DMS79 (cell line): ENCODE measurements at regions not wholly inside any gene's neighbourhood (a gene's known extent, or its start where the extent isn't known, plus 50 kb on each side); places are given as distances from the start of the nearest gene placed in this dataset.

Experiments
- DNase-seq: peaks from one replicate; lab custom pipeline; 2025; lab: John Stamatoyannopoulos, UW

DNA sequence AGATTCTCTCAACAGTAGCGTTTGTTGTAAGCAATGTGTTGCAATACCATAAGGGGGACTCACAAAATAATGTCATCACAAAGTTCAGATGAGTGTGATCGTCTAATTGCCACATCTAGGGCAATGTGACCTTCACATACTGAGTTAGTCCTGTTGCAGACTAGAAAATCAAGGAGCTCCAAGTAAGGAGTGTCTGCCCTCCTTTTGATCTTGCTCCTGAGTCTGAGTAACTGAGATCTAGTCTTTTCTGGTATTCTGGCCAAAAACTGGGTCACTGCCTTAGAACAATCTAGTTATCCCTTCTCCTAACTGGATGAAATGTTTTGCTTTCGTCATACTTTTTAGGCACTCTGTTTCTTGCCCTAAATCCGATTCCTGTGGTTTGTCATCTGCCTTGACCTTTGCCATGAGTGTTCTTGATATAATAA lies 712.1 kb downstream of the CDH11 start:
- DNase-seq: no peak

DNA sequence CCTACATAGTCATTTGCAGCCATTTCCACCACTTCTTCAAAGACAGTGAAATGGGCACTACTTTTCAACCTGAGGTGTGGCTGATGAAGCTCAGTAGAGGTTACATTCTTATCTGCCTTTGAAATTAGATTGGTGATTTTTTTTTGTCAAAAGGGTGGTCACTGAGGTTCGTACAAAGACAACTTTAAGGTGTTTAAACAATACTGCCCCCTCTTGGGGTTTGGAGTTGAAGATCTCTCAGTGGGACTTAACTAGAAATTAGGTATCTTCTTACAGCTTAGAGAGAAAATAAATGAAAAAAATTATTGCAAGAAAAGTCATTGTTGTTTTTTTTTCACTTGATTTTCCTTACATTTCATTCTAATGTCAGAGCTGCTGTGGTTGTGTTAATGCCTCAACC lies 713.2 kb downstream of the CDH11 start:
- DNase-seq: no peak

- DNase-seq: no peak
Observed at GRCh38 chr16:64406770-64407181, 715.1 kb downstream of the CDH11 start.

DNA sequence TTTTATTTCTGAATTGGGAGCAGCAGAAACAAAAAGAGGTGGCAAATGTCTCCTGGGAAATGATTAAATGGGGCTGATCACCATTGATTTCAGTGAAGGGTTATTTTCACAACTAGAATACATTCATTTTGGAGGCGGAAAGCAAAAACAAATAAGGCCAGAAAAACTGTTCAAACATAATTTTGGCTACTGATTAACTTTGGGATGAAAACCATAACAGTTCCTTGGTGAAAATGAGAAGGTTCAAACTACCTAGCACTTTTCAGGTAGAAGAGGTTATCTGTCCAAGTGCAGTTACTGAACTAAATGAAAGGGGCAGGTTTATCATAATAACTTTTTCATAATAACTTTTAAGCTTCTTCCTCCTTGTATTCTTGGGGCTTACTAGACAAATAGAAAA lies 718.5 kb downstream of the CDH11 start:
- DNase-seq: no peak

DNA sequence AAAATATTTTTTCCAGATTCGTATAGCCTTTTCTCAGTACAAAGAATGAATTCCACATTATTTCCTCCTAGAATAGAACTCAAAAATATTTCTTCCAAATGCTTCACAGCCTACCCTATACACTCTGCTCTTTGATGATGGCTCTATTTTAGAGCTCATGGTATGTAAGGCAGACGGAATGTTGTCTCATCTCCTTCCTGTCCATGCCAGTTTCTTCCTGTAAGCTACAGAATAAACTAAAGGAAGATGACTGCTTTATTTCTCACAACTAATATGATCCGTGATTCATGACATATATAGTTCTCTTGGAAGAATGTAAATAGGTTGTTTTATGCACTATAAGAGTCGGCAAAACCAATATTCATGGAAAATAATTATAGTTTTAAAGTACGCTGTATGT lies 723.1 kb downstream of the CDH11 start:
- no peak for DNase-seq

DNA sequence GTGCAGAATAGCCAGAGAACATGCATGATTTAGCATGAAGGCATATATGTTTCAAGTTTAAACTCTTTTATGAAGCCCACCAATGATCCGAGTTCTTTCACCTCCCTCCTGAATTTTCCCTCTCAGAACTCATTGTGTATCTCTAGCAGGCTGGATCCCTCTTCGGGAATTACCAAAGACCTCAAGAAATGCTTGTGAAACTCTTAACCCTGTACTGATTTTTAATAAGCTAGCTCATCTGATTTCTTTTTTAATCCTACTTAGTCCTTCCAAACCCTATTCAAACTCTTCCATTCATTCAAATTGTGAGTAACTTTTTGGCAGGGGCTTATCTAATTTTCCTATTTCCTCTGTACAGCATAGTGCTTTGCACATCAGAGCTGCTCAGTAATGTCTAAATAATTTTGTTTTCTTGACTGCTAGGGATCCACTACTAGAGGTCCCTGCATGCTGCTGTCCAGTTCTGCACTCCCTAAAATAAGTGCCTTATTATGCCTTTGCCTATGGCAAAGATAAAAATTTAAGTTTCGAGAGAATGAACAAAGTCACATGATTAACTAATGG lies 723.8 kb downstream of the CDH11 start:
- no peak for DNase-seq

DNA sequence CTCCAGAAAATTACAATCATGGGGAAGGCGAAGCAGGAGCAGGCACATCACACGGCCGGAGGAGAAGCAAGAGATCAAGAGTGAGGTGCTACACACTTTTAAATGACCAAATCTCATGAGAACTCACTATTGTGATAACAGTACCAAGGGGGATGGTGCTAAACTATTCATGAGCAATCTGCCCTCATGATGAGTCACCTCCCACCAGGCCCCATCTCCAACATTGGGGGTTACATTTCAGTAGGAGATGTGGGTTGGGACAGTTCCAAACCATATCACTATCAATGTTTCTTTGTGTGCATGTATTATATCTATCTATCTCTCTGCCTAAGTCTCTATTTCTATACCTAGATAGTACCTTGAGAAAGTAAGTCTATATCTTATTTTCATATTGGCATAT lies 724.8 kb downstream of the CDH11 start:
- no peak for DNase-seq

DNA sequence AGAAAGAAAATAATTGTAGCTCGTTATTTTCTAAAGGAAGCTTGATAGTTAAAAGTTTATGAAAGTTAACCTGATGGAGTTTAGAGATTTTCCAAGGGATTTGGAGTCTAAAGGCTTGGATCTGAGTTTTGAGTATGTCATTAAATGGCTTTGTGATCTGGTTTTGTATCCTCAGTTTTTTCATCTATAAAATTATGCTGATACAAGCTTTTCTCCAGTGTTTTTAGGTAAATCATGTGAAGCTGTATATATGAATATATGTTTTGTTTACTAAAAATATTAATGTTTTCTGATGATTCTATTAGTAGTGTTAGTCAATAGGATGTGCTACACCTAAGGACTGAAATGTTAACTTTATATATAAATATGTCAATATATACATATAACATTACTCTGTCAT lies 727.8 kb downstream of the CDH11 start:
- no peak for DNase-seq

- no peak for DNase-seq
Observed at GRCh38 chr16:64392456-64392855, 729.4 kb downstream of the CDH11 start.

DNA sequence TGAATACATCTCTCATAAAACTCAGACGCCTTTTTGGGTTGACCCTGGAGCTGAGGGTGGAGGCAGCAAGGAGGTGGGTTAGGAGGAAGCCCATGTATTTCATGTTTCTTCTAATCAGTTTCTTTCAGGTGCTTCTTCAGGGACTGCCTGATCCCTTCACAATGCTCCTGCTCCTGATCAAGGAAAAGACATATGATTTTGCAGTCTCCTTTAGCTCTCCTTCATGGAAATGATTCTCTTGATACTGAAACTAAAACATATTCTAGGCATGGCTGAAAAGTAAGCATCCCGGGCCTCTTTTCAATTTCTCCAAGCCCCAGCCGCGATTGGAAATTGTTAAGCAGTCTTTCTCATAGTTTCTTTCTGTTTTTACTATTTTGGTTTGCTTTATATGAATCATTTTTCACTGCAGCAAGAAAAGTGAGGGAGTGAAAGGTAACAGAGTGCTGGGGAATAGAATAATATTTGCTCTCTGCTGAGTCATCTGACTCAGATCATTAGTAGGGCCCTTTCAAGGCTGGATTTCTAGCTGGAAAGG lies 730.7 kb downstream of the CDH11 start:
- DNase-seq: no peak

GRCh38 chr16:64390102-64390501 lies 731.8 kb downstream of the CDH11 start:
- DNase-seq: no peak

- no peak for DNase-seq
Observed at GRCh38 chr16:64384636-64385035, 737.2 kb downstream of the CDH11 start.

DNA sequence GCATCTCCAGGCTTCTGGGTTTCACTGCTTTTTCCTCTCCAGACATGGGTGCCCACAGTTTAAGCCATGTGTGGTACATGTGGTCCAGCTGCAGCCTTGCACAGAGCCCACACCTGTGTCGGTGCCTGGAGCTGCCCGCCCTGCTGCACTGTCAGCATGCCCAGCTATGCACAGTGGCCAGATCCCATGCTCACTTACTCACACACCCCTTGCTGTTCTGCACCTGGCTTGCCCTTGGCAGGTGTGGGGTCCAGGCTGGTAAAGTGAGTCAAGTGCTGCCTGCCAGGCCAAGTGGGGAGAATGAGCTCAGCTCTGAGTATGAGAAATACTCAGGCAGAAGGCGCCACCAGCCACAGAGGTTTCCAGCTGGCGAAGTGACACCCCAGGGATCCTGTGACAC lies 739.9 kb downstream of the CDH11 start:
- DNase-seq: no peak

GRCh38 chr16:64380751-64381150 lies 741.1 kb downstream of the CDH11 start:
- DNase-seq: no peak

DNA sequence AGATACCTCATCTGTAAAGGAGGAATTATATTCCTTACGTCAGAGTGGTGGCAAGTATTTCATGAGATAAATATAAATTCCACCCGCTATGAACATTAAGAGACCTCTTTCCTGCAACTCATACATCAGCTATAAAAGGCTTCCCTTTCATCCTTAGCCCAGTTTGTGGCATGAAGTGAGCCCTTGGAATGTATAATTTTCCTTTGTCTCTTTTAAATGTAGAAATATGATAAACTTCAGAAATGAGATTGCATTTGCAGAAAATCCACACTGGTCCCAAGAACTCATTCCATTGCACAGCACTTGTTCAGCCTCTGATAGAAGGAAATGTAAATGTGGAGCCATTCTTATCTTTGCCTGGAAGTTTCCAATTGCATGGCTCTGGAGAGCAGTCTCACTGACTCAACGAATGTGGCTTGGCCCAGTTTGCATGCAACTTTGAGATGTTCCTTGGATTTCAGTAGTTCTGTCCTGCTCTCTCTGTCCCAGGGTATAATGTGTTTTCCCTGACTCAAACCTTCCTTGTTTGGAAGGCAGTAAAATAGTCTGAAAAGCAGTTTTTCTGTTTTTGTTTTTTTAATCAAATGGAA lies 746.4 kb downstream of the CDH11 start:
- DNase-seq: no peak

DNA sequence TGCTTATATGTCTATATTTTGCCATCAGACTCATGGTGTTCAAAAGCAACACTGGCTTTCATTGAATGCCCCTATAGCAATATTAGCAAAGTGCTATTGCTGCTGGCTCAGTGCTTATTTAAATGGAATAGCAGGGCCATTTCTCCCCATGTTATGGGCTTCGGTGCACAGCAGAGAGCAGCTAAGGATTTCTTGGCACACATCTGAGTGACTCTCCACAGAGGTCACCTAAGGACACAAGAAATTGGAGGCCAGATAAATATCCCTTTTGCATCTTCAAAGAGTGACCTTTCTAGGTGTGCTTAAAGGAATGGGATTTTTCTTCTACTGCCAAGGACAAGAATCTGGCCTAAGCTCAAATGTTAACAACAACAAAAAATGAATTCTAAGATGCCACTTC lies 751.8 kb downstream of the CDH11 start:
- no peak for DNase-seq

- DNase-seq: no peak
Observed at GRCh38 chr16:64365448-64365931, 756.4 kb downstream of the CDH11 start.

DNA sequence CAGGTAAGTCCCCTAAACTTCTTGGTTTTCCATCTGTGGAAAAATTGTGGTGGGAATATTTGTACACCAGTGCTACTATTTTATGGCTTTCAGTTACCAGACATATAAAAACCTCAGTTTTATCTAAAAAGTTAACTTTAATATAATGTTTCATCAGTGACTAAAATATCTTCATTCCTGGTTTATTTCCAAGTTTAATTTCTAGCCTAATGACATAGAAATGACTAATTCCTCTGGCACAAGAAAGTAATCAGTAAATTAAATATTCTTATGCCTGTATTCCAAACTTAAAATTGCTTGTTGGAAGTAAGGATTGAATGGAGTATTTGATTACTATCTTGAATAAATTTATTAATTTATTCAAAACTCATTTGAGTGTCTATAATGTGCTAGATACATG lies 757.0 kb downstream of the CDH11 start:
- no peak for DNase-seq

DNA sequence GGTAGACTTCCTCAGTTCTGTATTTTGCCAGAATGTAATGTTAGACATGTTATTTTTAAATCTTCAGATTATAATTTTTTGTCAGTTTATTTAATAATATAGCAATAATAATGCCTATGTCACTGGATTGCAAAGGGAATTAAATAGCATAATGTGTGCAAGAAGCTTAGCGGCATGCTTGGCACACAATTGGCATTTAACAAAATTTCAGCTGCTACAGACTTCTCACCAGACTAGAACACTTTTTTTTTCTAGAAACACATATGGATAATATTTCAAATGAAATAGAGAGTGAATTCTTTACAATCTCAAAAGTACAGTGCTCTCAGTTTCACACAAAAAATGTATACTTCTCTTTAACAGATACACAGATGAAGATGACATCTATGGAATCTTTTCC lies 757.4 kb downstream of the CDH11 start:
- DNase-seq: no peak

- no peak for DNase-seq
Observed at GRCh38 chr16:64364016-64364415, 757.8 kb downstream of the CDH11 start.

GRCh38 chr16:64363039-64363438 lies 758.8 kb downstream of the CDH11 start:
- no peak for DNase-seq

- DNase-seq: no peak
Observed at GRCh38 chr16:64362193-64362592, 759.7 kb downstream of the CDH11 start.

DNA sequence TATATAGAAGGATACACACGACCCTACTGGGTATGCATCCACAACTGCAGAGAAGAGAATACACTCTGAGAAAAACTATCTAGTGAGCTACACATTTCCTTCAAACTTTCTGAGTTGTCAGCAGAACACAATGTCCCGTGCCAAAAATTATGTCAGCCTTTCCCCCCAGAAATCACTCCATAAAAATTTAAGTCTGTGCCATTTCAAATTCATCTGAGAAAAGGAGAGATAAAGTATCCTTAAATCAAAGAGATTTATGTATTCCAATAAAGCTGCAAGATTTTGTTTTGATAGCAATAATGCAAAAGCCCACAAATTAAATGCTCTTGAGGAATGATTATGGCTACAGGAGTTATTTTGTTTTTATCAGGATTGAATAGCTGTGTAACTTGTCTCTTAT lies 760.1 kb downstream of the CDH11 start:
- no peak for DNase-seq

DNA sequence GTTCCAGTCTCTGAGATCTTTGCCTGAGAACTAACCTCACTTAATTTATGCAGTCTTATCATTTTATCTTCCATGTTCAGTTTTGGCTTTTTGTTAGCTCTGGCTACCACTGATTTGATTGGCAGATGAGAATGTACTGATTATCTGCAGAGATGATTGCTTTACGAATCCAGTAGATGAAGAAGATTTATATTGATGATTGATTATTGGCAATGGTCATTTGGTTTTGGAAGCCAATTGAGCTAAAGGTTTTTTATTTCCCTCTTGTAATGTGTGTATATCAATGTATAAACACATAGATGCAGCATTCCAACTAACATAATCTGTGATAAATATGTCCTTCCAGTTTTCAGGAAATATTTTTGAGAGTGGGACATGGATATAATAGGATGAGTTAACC lies 763.6 kb downstream of the CDH11 start:
- no peak for DNase-seq
